Activated T-cell treated with anti-CD3 and anti-CD28 coated beads, Interleukin-2, amount 50 U/mL, for 4 hours (primary cell): ENCODE measurements at regions not wholly inside any gene's neighbourhood (a gene's known extent, or its start where the extent isn't known, plus 50 kb on each side); places are given as distances from the start of the nearest gene placed in this dataset.

Experiments used
- ATAC-seq, 2 donors: fragments of 200-7000 bp; cut with Tn5 transposase; one replicate each; pipeline ENCODE4 v1.10.0; 2021
- DNase-seq: peaks from one replicate; pipeline ENCODE4 v3.0.0-alpha.2; 2020
- H3K27me3 Mint-ChIP-seq: one replicate; pipeline ENCODE4 v1.8.0; 2021; ENCODE audit warnings: low read depth, mixed read lengths
- H3K36me3 Mint-ChIP-seq: one replicate; pipeline ENCODE4 v1.8.0; 2022; ENCODE audit warnings: mixed read lengths; ENCODE audit not compliant: insufficient read depth
- H3K4me1 Mint-ChIP-seq: one replicate; pipeline ENCODE4 v1.8.0; 2021; ENCODE audit warnings: low read depth, mixed read lengths
- H3K4me3 Mint-ChIP-seq: one replicate; pipeline ENCODE4 v1.8.0; 2021; ENCODE audit warnings: mild to moderate bottlenecking, moderate library complexity, mixed read lengths
- H3K9me3 Mint-ChIP-seq: one replicate; pipeline ENCODE4 v1.8.0; 2021; ENCODE audit warnings: mixed read lengths

DNA sequence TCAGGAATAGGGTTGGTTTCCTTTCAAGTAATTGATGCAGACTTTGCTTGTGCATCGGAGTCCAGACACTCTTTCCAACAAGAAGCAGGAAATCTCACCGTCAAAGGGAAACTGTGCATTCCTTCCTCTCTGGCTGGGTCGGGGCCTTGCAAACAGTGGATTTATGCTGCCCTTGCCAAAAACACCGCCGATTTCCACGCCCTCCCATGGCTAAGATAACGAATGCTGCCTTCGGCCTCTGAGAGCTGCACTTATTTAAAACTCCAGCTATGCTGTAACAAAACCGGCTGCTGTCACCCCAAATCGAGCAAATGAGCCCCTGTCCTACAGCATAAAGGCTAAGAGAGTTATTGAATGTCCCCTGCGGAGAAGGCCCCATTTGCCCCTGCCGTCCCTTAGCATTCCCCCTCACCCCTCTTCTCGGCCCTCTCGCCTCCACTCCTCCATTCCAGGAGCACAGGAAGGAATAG lies 275.5 kb upstream of the IRX5 start:
- no peak for ATAC-seq
- peaks cover 31% of the 10 kb centered on the region for H3K27me3 Mint-ChIP-seq
- no peaks in the 10 kb centered on the region for H3K4me1 Mint-ChIP-seq
- DNase-seq, result no peak
- H3K4me3 Mint-ChIP-seq, result no peak overlapping the region
- peaks cover 3% of the 10 kb centered on the region for H3K9me3 Mint-ChIP-seq
- no peaks in the 10 kb centered on the region for H3K36me3 Mint-ChIP-seq

GRCh38 chr16:54654429-54654828 lies 276.2 kb upstream of the IRX5 start:
- H3K36me3 Mint-ChIP-seq, result no peaks in the 10 kb centered on the region
- DNase-seq (no peak), ATAC-seq (no peak)
- no peaks in the 10 kb centered on the region for H3K4me1 Mint-ChIP-seq
- H3K27me3 Mint-ChIP-seq, result peaks cover 31% of the 10 kb centered on the region
- H3K9me3 Mint-ChIP-seq, result peaks cover 3% of the 10 kb centered on the region
- no peak overlapping the region for H3K4me3 Mint-ChIP-seq

- ATAC-seq (no peak), DNase-seq (no peak)
- Mint-ChIP-seq H3K27me3 (peaks cover 32% of the 10 kb centered on the region), H3K4me3 (no peak overlapping the region), H3K36me3 (no peaks in the 10 kb centered on the region), H3K9me3 (no peaks in the 10 kb centered on the region), H3K4me1 (no peaks in the 10 kb centered on the region)
Observed at GRCh38 chr16:54652201-54652770, 278.4 kb upstream of the IRX5 start.

GRCh38 chr16:54651440-54652195 lies 279.0 kb upstream of the IRX5 start:
- ATAC-seq (no peak), DNase-seq (no peak)
- Mint-ChIP-seq H3K4me1 (no peaks in the 10 kb centered on the region), H3K27me3 (peaks cover 27% of the 10 kb centered on the region), H3K36me3 (no peaks in the 10 kb centered on the region), H3K4me3 (no peak overlapping the region), H3K9me3 (no peaks in the 10 kb centered on the region)

GRCh38 chr16:54649876-54650275 lies 280.8 kb upstream of the IRX5 start:
- H3K4me3 Mint-ChIP-seq, result no peak overlapping the region
- H3K27me3 Mint-ChIP-seq, result peaks cover 19% of the 10 kb centered on the region
- no peak for DNase-seq
- no peaks in the 10 kb centered on the region for H3K4me1 Mint-ChIP-seq
- no peaks in the 10 kb centered on the region for H3K9me3 Mint-ChIP-seq
- ATAC-seq, result no peak
- H3K36me3 Mint-ChIP-seq, result no peaks in the 10 kb centered on the region

DNA sequence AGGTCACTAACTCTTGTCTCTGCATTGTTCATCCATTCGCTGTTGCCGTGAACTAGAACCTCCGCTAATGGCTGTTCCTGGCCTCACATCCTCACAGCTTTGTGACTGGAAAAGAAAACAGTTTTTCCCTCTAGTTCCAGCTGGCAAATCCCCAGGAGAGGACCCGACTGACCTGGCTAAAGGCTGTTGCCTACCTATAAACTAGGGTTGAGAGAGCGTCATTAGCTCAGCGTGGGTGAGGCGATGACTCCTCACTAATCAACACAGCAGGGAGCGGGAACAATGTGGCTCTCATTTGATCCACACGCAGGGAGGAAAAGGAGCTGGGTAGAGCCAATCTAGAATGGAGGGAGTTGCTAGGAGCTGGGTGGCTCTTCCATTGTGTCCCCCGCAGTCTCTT lies 282.1 kb upstream of the IRX5 start:
- DNase-seq (no peak), ATAC-seq (no peak)
- H3K4me3 Mint-ChIP-seq, result no peak overlapping the region
- no peaks in the 10 kb centered on the region for H3K4me1 Mint-ChIP-seq
- no peaks in the 10 kb centered on the region for H3K9me3 Mint-ChIP-seq
- no peaks in the 10 kb centered on the region for H3K36me3 Mint-ChIP-seq
- peaks cover 8% of the 10 kb centered on the region for H3K27me3 Mint-ChIP-seq

- peaks cover 6% of the 10 kb centered on the region for H3K27me3 Mint-ChIP-seq
- no peaks in the 10 kb centered on the region for H3K36me3 Mint-ChIP-seq
- no peak for ATAC-seq
- no peaks in the 10 kb centered on the region for H3K4me1 Mint-ChIP-seq
- no peaks in the 10 kb centered on the region for H3K9me3 Mint-ChIP-seq
- no peak overlapping the region for H3K4me3 Mint-ChIP-seq
- no peak for DNase-seq
Observed at GRCh38 chr16:54647725-54648221, 282.9 kb upstream of the IRX5 start.

DNA sequence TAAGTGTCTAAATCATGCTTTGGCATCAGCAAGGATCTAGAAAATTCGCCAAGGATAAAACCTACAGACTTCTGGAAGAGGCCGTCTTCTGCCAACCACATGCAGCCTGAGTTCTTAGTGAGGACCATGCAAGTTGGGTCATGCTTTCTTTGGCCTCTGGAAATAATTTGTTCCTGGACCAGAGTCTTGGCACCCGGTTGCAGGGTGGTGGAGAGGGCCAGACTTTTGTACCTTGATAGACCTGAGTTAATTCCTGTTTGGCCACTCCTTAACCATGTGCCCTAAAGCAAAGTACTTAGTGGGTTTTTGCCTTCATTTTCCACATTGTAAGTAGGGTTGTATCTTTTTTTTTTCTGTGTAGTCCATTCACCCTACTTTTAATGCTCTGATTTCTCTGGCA lies 283.4 kb upstream of the IRX5 start:
- DNase-seq, result no peak
- Mint-ChIP-seq H3K4me1 (no peaks in the 10 kb centered on the region), H3K4me3 (no peak overlapping the region), H3K27me3 (peaks cover 6% of the 10 kb centered on the region), H3K36me3 (no peaks in the 10 kb centered on the region), H3K9me3 (peaks cover under 1% of the 10 kb centered on the region)
- no peak for ATAC-seq

GRCh38 chr16:54645345-54645744 lies 285.3 kb upstream of the IRX5 start:
- H3K9me3 Mint-ChIP-seq, result peaks cover 4% of the 10 kb centered on the region
- peaks cover 3% of the 10 kb centered on the region for H3K27me3 Mint-ChIP-seq
- no peaks in the 10 kb centered on the region for H3K36me3 Mint-ChIP-seq
- DNase-seq (no peak), ATAC-seq (no peak)
- no peak overlapping the region for H3K4me3 Mint-ChIP-seq
- no peaks in the 10 kb centered on the region for H3K4me1 Mint-ChIP-seq

- Mint-ChIP-seq H3K9me3 (no peaks in the 10 kb centered on the region), H3K36me3 (no peaks in the 10 kb centered on the region), H3K4me3 (no peak overlapping the region), H3K4me1 (no peaks in the 10 kb centered on the region), H3K27me3 (no peaks in the 10 kb centered on the region)
- DNase-seq (no peak), ATAC-seq (no peak)
Observed at GRCh38 chr16:54636221-54636793, 294.4 kb upstream of the IRX5 start.

DNA sequence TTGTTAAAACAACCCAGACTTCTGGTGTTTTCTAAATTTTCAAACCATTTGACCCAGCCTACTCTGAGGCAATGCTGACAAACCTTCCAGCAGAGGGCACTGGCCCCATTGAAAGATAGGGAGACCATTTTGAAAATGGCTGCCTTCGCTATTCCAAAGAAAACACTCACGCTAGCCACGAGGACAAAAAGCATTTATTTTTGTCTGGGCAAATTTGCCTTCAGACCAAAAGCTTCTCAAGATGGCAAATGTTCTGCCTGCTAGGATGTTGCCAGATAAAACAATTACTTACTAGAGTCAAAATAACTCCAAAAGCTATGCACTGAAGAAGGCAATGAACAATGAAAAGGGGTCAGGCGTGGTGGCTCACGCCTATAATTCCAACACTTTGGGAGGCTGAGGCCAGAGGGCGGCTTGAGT lies 296.7 kb upstream of the IRX5 start:
- ATAC-seq (no peak), DNase-seq (no peak)
- Mint-ChIP-seq H3K27me3 (no peaks in the 10 kb centered on the region), H3K4me1 (no peaks in the 10 kb centered on the region), H3K4me3 (no peak overlapping the region), H3K9me3 (no peaks in the 10 kb centered on the region), H3K36me3 (no peaks in the 10 kb centered on the region)

GRCh38 chr16:54632322-54633220 lies 298.1 kb upstream of the IRX5 start:
- H3K4me1 Mint-ChIP-seq, result no peaks in the 10 kb centered on the region
- DNase-seq, result no peak
- no peaks in the 10 kb centered on the region for H3K36me3 Mint-ChIP-seq
- no peaks in the 10 kb centered on the region for H3K27me3 Mint-ChIP-seq
- H3K9me3 Mint-ChIP-seq, result no peaks in the 10 kb centered on the region
- no peak for ATAC-seq
- no peak overlapping the region for H3K4me3 Mint-ChIP-seq

GRCh38 chr16:54631782-54632181 lies 298.9 kb upstream of the IRX5 start:
- H3K4me3 Mint-ChIP-seq, result no peak overlapping the region

DNA sequence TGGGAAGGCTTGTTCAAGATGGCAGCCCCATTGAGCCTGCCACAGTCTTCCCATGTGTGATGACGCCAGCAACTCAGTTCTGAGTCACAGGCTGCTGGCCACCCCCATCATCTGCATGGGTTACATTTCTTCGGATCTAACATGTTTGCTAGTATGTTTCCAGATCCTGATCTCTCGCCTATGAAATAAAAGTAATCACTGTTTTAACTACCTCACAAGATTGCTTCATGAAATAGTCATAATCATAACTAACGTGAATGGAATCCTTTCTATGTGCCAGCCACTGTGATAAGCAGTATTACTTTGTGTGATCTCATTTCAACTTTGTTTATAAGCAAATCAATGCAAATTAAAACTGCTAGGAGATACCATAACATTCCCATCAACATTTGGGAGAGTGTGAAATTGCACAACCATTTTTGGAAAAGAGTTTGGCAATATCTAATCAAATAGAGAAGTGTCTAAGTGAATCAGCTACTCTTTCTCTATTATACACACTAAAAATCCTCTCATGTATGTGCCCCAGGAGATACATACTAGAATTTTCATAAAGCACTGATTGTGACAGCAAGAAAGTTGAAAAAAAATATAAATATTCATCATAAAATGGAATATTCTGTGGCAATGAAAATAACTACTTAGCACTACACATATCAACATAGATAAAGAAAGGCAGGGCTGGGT lies 300.2 kb upstream of the IRX5 start:
- Mint-ChIP-seq H3K4me1 (no peaks in the 10 kb centered on the region), H3K27me3 (no peaks in the 10 kb centered on the region), H3K36me3 (no peaks in the 10 kb centered on the region), H3K4me3 (no peak overlapping the region), H3K9me3 (no peaks in the 10 kb centered on the region)
- ATAC-seq (no peak), DNase-seq (no peak)

More at GRCh38 chr16:54631782-54632181, 298.9 kb upstream of the IRX5 start:
- Mint-ChIP-seq H3K36me3 (no peaks in the 10 kb centered on the region), H3K9me3 (no peaks in the 10 kb centered on the region), H3K27me3 (no peaks in the 10 kb centered on the region), H3K4me1 (no peaks in the 10 kb centered on the region)
- no peak for DNase-seq
- ATAC-seq, result no peak
